IMR-90 (cell line): ENCODE measurements at regions not wholly inside any gene's neighbourhood (a gene's known extent, or its start where the extent isn't known, plus 50 kb on each side); places are given as distances from the start of the nearest gene placed in this dataset.

Experiments used
- ATAC-seq: fragments of 200-7000 bp; cut with Tn5 transposase; 2 replicates; pipeline ENCODE4 v1.9.1; 2020; ENCODE audit warnings: low read depth, mild to moderate bottlenecking, moderate library complexity
- BruUV-seq: library from RNA; stranded (reverse); fragments of 400-500 nt; replicated peaks from 2 replicates; lab custom pipeline; 2021; lab: Mats Ljungman, UMichigan
- CTCF ChIA-PET: fragments of 300-600 bp; formaldehyde crosslinking; extraction: SDS; loops from one replicate; lab custom pipeline; 2021; ENCODE audit warnings: antibody characterized with exemption; lab: Yijun Ruan, JAX
- POLR2A ChIA-PET: fragments of 300-600 bp; sonication (Branson Sonifier 250); formaldehyde crosslinking; loops from one replicate; lab custom pipeline; 2022; ENCODE audit warnings: antibody characterized with exemption; ENCODE audit not compliant: unreplicated experiment; lab: Charles Lee
- DNase-seq: peaks from one replicate; pipeline ENCODE4 v3.0.0; 2013
- H2AFZ ChIP-seq: replicated peaks from 2 replicates; pipeline ENCODE3; 2013; ENCODE audit warnings: low read length, mild to moderate bottlenecking; ENCODE audit not compliant: poor library complexity
- H2AK5ac ChIP-seq: 2 replicates; pipeline ENCODE4 v1.6.1; 2013; ENCODE audit warnings: low read depth, low read length, inconsistent platforms
- H2AK9ac ChIP-seq: replicated peaks from 2 replicates; pipeline ENCODE3; 2013; ENCODE audit warnings: mild to moderate bottlenecking, low read depth, low read length, moderate library complexity; ENCODE audit not compliant: poor library complexity
- H2BK120ac ChIP-seq: 2 replicates; pipeline ENCODE4 v1.6.1; 2013; ENCODE audit warnings: low read depth, low read length, inconsistent platforms
- H2BK15ac ChIP-seq: 3 replicates; pipeline ENCODE4 v1.6.1; 2013; ENCODE audit warnings: low read depth, low read length, inconsistent platforms
- H2BK20ac ChIP-seq: 2 replicates; pipeline ENCODE4 v1.6.1; 2013; ENCODE audit warnings: low read depth, mild to moderate bottlenecking, inconsistent platforms, low read length, moderate library complexity
- H2BK5ac ChIP-seq: 2 replicates; pipeline ENCODE4 v1.6.1; 2013; ENCODE audit warnings: mild to moderate bottlenecking, low read depth, low read length, inconsistent platforms; ENCODE audit not compliant: poor library complexity, severe bottlenecking
- H3K14ac ChIP-seq: replicated peaks from 2 replicates; pipeline ENCODE4 v1.6.1; 2013; ENCODE audit warnings: low read depth, low read length, inconsistent platforms
- H3K18ac ChIP-seq: 2 replicates; pipeline ENCODE4 v1.6.1; 2013; ENCODE audit warnings: low read depth, low read length, control low read depth
- H3K23ac ChIP-seq: 2 replicates; pipeline ENCODE4 v1.6.1; 2013; ENCODE audit warnings: low read depth, low read length, inconsistent platforms
- H3K27ac ChIP-seq: 2 replicates; pipeline ENCODE4 v1.5.1; 2013; ENCODE audit warnings: mild to moderate bottlenecking, control low read depth, low read length; ENCODE audit not compliant: insufficient read depth
- H3K27me3 ChIP-seq: 2 replicates; pipeline ENCODE4 v1.6.1; 2013; ENCODE audit warnings: low read length; ENCODE audit not compliant: control insufficient read depth, insufficient read depth
- H3K36me3 ChIP-seq: 2 replicates; pipeline ENCODE4 v1.6.1; 2013; ENCODE audit warnings: low read length, mixed read lengths; ENCODE audit not compliant: control insufficient read depth, insufficient read depth
- H3K4ac ChIP-seq: 2 replicates; pipeline ENCODE4 v1.6.1; 2013; ENCODE audit warnings: low read depth, low read length, inconsistent platforms
- H3K4me1 ChIP-seq: 2 replicates; pipeline ENCODE4 v1.6.1; 2013; ENCODE audit warnings: low read length, mixed read lengths; ENCODE audit not compliant: control insufficient read depth, insufficient read depth
- H3K4me2 ChIP-seq: 2 replicates; pipeline ENCODE4 v1.6.1; 2013; ENCODE audit warnings: low read depth, mild to moderate bottlenecking, control low read depth, low read length, moderate library complexity
- H3K4me3 ChIP-seq: 2 replicates; pipeline ENCODE4 v1.5.1; 2013; ENCODE audit warnings: low read depth, mild to moderate bottlenecking, control low read depth, low read length, moderate library complexity; ENCODE audit not compliant: insufficient read depth
- H3K56ac ChIP-seq: 2 replicates; pipeline ENCODE4 v1.6.1; 2013; ENCODE audit warnings: low read length, inconsistent platforms; ENCODE audit not compliant: insufficient read depth; ENCODE audit errors: extremely low read depth
- H3K79me1 ChIP-seq, 2 experiments: 2 replicates each; pipeline ENCODE4 v1.6.1; 2013; ENCODE audit warnings: low read length in 2 of 2, inconsistent platforms in 1 of 2, low read depth in 1 of 2
- H3K9ac ChIP-seq: 2 replicates; pipeline ENCODE4 v1.6.1; 2013; ENCODE audit warnings: low read depth, low read length, control low read depth
- H3K9me1 ChIP-seq: 2 replicates; pipeline ENCODE4 v1.6.1; 2013; ENCODE audit warnings: low read length, inconsistent platforms; ENCODE audit not compliant: insufficient read depth
- H3K9me3 ChIP-seq: 2 replicates; pipeline ENCODE4 v1.6.1; 2013; ENCODE audit warnings: low read length; ENCODE audit not compliant: control insufficient read depth, insufficient read depth
- H4K20me1 ChIP-seq: 2 replicates; pipeline ENCODE4 v1.6.1; 2013; ENCODE audit warnings: low read length, inconsistent platforms; ENCODE audit not compliant: insufficient read depth
- H4K5ac ChIP-seq: 2 replicates; pipeline ENCODE4 v1.6.1; 2013; ENCODE audit warnings: mild to moderate bottlenecking, low read depth, low read length, control low read depth
- H4K8ac ChIP-seq, 2 experiments: 2 replicates each; pipeline ENCODE4 v1.6.1; 2013; ENCODE audit warnings: low read depth in 2 of 2, low read length in 2 of 2, control low read depth in 1 of 2, inconsistent platforms in 1 of 2
- H4K91ac ChIP-seq: 2 replicates; pipeline ENCODE4 v1.6.1; 2013; ENCODE audit warnings: low read depth, low read length, inconsistent platforms; ENCODE audit not compliant: insufficient read depth
- CEBPB ChIP-seq: IDR thresholded peaks from 2 replicates; pipeline ENCODE4 v1.6.1; 2012; ENCODE audit warnings: low read depth, low read length, improper control_type of control experiment
- CHD1 ChIP-seq: IDR thresholded peaks from 2 replicates; pipeline ENCODE4 v1.6.1; 2012; ENCODE audit warnings: low read depth, low read length, improper control_type of control experiment
- CTCF ChIP-seq: conservative IDR thresholded peaks from 2 replicates; pipeline ENCODE4 v1.5.1; 2012; ENCODE audit warnings: mild to moderate bottlenecking, low read depth, low read length, improper control_type of control experiment
- FOS ChIP-seq: fragments of 150-350 bp; IDR thresholded peaks from 2 replicates; pipeline ENCODE4 v1.6.1; 2016; ENCODE audit warnings: low read depth, low read length
- MAFK ChIP-seq: IDR thresholded peaks from 2 replicates; pipeline ENCODE4 v1.6.1; 2012; ENCODE audit warnings: low read depth, low read length, improper control_type of control experiment
- MAZ ChIP-seq: IDR thresholded peaks from 2 replicates; pipeline ENCODE4 v1.6.1; 2012; ENCODE audit warnings: low read depth, mild to moderate bottlenecking, low read length, improper control_type of control experiment, moderate library complexity, borderline replicate concordance
- MXI1 ChIP-seq: IDR thresholded peaks from 2 replicates; pipeline ENCODE4 v1.6.1; 2012; ENCODE audit warnings: low read depth, mild to moderate bottlenecking, low read length, moderate library complexity, borderline replicate concordance
- NFE2L2 ChIP-seq: fragments of 150-350 bp; IDR thresholded peaks from 2 replicates; pipeline ENCODE4 v1.6.1; 2016; ENCODE audit warnings: low read depth, mild to moderate bottlenecking, low read length
- POLR2A ChIP-seq: IDR thresholded peaks from 2 replicates; pipeline ENCODE4 v1.6.1; 2012; ENCODE audit warnings: mild to moderate bottlenecking, low read depth, low read length
- RAD21 ChIP-seq: IDR thresholded peaks from 2 replicates; pipeline ENCODE4 v1.6.1; 2012; ENCODE audit warnings: low read length, improper control_type of control experiment
- RCOR1 ChIP-seq: IDR thresholded peaks from 2 replicates; pipeline ENCODE4 v1.6.1; 2012; ENCODE audit warnings: mild to moderate bottlenecking, low read length, improper control_type of control experiment; ENCODE audit not compliant: insufficient replicate concordance
- RFX5 ChIP-seq: IDR thresholded peaks from 2 replicates; pipeline ENCODE4 v1.8.0; 2012; ENCODE audit warnings: low read depth, mild to moderate bottlenecking, low read length, moderate library complexity
- SMC3 ChIP-seq: fragments of 150-350 bp; IDR thresholded peaks from 2 replicates; pipeline ENCODE4 v1.6.1; 2016; ENCODE audit warnings: low read depth, mild to moderate bottlenecking, antibody characterized with exemption, low read length, moderate library complexity
- WGBS, 2 experiments: methylation state at CpG; one replicate each; pipeline versions ENCODE4 v1.1.5 to v1.1.7; 2013; ENCODE audit warnings: missing lambda C conversion rate in 2 of 2; ENCODE audit not compliant: insufficient read length in 1 of 2; ENCODE audit errors: extremely low coverage in 2 of 2; 5-methylcytosine and 5-hydroxymethylcytosine counted together
- dilution Hi-C: fragments of 300-500 bp; cut with HindIII; formaldehyde crosslinking; loops from one replicate; pipeline ENCODE4 v1.14.3; 2018; ENCODE audit warnings: low sequenced_read_pairs; ENCODE audit not compliant: unreplicated experiment
- in situ Hi-C: fragments of 300-500 bp; cut with MboI; formaldehyde crosslinking; loops from 3 replicates; pipeline ENCODE4 v1.14.3; 2019; ENCODE audit warnings: low sequenced_read_pairs, inconsistent platforms, mixed read lengths
- intact Hi-C: fragments of 100-400 bp; cut with micrococcal nuclease; formaldehyde crosslinking; loops from 2 replicates; pipeline ENCODE4 v1.10.0; 2022
- TF ChIP-seq, protein P1 (sequence below): fragments of 150-350 bp; IDR thresholded peaks from 2 replicates; pipeline ENCODE4 v1.6.1; 2016; ENCODE audit warnings: low read depth, mild to moderate bottlenecking, low read length, moderate library complexity, borderline replicate concordance
- TF ChIP-seq, protein P2 (sequence below): fragments of 150-350 bp; IDR thresholded peaks from 2 replicates; pipeline ENCODE4 v1.6.1; 2017; ENCODE audit warnings: mild to moderate bottlenecking, antibody characterized with exemption, low read length, low read depth

DNA sequence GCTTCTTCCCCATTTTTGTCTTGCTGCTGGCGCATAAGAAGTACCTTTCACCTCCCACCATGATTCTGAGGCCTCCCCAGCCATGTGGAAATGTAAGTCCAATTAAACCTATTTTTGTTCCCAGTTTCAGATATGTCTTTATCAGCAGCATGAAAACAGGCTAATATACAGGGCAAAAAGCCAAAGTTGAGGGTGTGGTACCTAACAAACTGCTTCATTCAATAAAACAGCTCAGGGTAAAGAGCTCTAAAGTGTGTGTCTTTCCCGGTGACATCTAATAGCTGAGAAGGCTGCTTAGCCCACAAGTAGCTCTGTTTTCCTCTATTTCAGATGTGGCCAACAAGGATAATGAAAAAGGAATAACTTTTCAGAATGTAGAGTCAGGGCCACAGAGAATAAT, 76.7 kb upstream of the SLC8A3 start:
- Histone ChIP-seq H4K20me1 (no peaks in the 10 kb centered on the region), H3K56ac (no peak overlapping the region), H3K27ac (no peak overlapping the region), H2BK120ac (no peak overlapping the region), H3K9me3 (no peaks in the 10 kb centered on the region), H2BK20ac (no peak overlapping the region), H3K4me2 (no peak overlapping the region), H3K4me1 (no peaks in the 10 kb centered on the region), H2BK5ac (no peak overlapping the region), H3K9ac (no peak overlapping the region), H2AK5ac (no peak overlapping the region), H3K4me3 (no peak overlapping the region), H4K8ac (no peak overlapping the region), H4K91ac (no peak overlapping the region), H3K36me3 (no peaks in the 10 kb centered on the region), H3K18ac (no peak overlapping the region), H2BK15ac (no peak overlapping the region), H4K5ac (no peak overlapping the region), H3K79me1 (no peaks in the 10 kb centered on the region), H3K14ac (no peak overlapping the region), H3K23ac (no peak overlapping the region), H2AK9ac (no peak overlapping the region), H2AFZ (no peak overlapping the region), H3K4ac (no peak overlapping the region), H3K27me3 (no peaks in the 10 kb centered on the region), H3K9me1 (no peaks in the 10 kb centered on the region)
- CTCF ChIA-PET = no interaction called here
- ATAC-seq = no peak
- DNase-seq = no peak
- TF ChIP-seq MAFK = no peak
- TF ChIP-seq CHD1 = no peak
- TF ChIP-seq FOS = no peak
- no peak for TF ChIP-seq RCOR1
- TF ChIP-seq NFE2L2 = no peak
- no peak for TF ChIP-seq CEBPB
- no peak for TF ChIP-seq CTCF
- no peak for TF ChIP-seq SMC3
- no peak for TF ChIP-seq MXI1
- TF ChIP-seq, protein P1, sequence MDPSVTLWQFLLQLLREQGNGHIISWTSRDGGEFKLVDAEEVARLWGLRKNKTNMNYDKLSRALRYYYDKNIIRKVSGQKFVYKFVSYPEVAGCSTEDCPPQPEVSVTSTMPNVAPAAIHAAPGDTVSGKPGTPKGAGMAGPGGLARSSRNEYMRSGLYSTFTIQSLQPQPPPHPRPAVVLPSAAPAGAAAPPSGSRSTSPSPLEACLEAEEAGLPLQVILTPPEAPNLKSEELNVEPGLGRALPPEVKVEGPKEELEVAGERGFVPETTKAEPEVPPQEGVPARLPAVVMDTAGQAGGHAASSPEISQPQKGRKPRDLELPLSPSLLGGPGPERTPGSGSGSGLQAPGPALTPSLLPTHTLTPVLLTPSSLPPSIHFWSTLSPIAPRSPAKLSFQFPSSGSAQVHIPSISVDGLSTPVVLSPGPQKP = no peak
- no peak for TF ChIP-seq RFX5
- TF ChIP-seq MAZ = no peak
- TF ChIP-seq, protein P2, sequence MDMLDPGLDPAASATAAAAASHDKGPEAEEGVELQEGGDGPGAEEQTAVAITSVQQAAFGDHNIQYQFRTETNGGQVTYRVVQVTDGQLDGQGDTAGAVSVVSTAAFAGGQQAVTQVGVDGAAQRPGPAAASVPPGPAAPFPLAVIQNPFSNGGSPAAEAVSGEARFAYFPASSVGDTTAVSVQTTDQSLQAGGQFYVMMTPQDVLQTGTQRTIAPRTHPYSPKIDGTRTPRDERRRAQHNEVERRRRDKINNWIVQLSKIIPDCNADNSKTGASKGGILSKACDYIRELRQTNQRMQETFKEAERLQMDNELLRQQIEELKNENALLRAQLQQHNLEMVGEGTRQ = no peak
- no peak for TF ChIP-seq RAD21
- no peak for TF ChIP-seq POLR2A
- dilution Hi-C loops = no loop called here
- WGBS, 2 experiments = no CpG with 5 or more reads among the region's 2 CpGs
- intact Hi-C loops = no loop called here
- no TSS peak for BruUV-seq
- POLR2A ChIA-PET = no interaction called here
- in situ Hi-C loops = no loop called here
